GM19239 (cell line): ENCODE measurements at regions not wholly inside any gene's neighbourhood (a gene's known extent, or its start where the extent isn't known, plus 50 kb on each side); places are given as distances from the start of the nearest gene placed in this dataset.

Source experiments
- DNase-seq: peaks from one replicate; pipeline ENCODE4 v3.0.0; 2011; ENCODE audit warnings: low spot score; ENCODE audit not compliant: insufficient read length
- FAIRE-seq: peaks from 2 replicates; lab custom pipeline; 2011; peaks lifted over from hg19 to GRCh38; lab: Jason Lieb, UNC

DNA sequence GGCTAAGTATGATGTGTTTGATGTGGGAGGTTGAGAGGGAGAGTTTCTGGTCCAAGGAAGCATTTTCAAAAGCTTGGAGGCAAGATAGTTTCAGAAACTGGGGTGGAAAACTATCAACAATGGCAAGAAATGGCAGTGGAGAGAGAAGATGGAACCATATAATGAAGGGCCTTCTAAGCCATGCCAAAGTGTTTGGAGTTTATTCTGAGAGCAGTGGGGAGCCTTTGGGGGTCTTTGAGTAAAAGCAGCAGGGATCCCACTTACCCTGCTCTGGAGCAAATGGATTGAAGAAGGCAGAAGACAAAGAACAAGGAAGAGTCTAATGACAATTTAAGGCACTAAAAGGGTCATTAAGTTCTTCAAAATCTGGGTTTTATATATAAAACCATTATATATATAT is 538.9 kb downstream of the UTRN start:
- FAIRE-seq (no peak), DNase-seq (no peak)

- DNase-seq (no peak), FAIRE-seq (no peak)
Measured at GRCh38 chr6:144834426-144835038, 549.4 kb downstream of the UTRN start.

DNA sequence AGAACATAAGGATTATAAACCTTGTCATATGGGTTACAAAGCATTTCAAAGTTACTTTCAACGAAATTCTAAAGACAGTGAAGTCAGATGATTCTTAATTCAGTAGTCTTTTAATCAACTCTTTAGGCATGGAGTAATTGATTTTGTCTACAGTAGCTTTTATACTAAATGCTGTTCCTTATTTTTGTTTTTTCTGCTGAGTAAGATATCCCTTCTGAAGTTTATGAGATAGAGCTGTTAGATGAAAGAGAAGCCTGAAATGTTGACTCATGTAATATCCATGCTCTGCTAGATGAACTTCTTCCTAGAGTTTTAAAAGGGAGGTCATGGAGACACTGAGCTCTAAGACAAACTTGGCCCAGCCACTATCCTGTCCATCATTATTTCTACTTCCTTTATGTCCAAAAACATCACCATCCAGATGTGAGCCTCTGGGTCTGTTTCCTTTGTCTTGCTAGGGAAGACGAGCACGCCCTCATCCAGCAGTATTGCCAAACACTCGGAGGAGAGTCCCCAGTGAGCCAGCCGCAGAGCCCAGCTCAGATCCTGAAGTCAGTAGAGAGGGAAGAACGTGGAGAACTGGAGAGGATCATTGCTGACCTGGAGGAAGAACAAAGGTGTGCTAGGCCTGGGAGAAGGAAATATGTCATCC is 550.3 kb downstream of the UTRN start:
- DNase-seq = no peak
- no peak for FAIRE-seq

GRCh38 chr6:144840619-144841018 is 555.5 kb downstream of the UTRN start:
- FAIRE-seq = no peak
- DNase-seq = no peak

DNA sequence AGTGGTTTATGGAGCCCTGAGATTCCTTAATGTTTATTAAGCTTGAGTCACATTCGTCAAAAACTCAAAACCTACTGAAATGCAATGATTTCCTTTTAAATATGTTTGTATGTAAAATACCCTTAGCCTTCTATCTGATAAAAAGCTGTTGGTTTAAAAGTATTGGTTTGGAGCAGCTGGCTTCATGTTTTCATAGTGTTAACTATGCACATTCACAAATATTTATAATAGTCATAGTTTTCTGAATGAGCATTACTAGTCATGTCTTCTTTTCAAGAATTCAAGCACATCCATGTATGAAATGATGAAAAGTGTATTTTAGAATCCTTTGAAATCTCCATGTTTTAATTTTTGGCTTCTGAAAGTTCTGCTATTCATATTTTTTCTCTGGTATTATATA is 558.6 kb downstream of the UTRN start:
- DNase-seq (no peak), FAIRE-seq (no peak)

GRCh38 chr6:144844596-144844995 is 559.5 kb downstream of the UTRN start:
- DNase-seq = no peak
- FAIRE-seq = no peak

DNA sequence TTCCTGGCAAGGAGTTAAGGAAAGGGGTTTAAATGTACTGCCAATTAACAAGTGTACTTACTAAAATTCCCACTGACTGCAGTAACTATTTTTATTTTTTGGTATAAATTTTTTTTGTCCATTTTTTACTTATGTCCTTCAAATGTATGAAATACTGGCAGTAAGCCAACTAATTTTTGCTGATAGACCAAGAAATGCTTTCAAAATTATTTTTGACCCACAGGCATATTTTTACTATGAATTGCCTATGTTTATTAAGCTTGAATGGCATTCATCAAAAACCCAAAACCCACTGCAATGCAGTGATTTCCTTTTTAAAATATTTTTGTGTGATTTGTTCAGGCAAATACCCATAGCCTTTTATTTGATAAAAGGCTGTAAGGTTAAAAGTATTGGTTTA is 560.1 kb downstream of the UTRN start:
- no peak for DNase-seq
- no peak for FAIRE-seq

DNA sequence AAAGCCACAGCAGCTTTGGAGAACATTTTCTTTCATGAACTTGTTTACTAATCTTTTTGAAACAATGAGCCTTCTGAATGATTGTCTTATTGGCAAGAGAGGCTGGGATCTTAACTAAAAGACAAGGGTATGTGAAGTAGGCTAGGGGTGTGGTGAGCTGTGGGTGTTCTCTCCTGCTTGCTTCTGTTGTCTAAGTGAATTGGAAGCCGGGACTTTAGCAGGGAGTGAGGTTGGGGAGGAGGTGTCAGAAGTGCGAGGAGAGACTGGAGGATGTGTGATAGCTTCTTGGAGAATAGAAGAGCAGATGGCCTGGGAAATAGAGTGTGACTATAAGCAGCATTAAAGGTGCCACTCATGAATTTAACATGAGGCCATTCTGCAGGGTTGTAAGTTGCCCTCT is 562.8 kb downstream of the UTRN start:
- DNase-seq (no peak), FAIRE-seq (no peak)

GRCh38 chr6:144849920-144850319 is 564.8 kb downstream of the UTRN start:
- FAIRE-seq (no peak), DNase-seq (no peak)

DNA sequence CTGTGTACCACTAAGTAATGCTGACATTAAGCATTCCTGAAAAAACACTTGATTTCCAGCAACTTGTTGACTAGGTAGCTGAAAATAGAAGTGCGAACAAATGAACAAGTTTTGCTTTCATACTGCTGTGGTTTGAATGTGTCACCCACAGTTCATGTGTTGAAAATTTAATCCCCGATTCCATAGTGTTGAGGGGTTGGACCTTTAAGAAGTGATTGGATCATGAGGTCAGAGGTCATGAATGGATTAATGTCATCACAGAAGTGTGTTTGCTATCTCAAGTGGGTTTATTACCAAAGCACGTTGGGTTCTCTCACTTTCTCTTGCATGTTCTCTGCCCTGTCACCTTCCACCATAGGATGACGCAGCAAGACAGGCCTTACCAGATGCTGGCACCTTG is 568.5 kb downstream of the UTRN start:
- no peak for DNase-seq
- no peak for FAIRE-seq

- no peak for FAIRE-seq
Measured at GRCh38 chr6:144854654-144855053, 569.5 kb downstream of the UTRN start.

DNA sequence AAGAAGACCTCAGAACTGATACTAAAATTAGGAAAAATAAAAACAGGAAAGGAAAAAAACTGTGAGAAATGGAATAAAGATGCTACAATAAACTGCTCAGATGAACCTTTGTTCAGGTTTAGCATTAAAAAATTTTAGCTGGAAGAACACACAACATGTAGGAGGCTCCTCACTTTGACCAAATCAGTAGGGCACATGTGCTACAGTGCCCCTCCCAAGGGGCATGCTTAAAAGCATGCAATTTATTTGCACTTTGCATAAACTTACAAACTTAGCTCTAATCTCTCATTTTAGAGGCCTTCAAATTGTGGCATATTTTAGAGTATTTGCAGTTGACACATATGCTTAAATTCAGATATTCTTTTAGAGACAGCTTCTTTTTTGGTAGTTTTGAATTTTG is 570.2 kb downstream of the UTRN start:
- no peak for FAIRE-seq
- DNase-seq = no peak

More at GRCh38 chr6:144854654-144855053, 569.5 kb downstream of the UTRN start:
- no peak for DNase-seq

- FAIRE-seq (no peak), DNase-seq (no peak)
Measured at GRCh38 chr6:144855812-144856531, 570.8 kb downstream of the UTRN start.

GRCh38 chr6:144856622-144857021 is 571.5 kb downstream of the UTRN start:
- DNase-seq (no peak), FAIRE-seq (no peak)

GRCh38 chr6:144857086-144857485 is 572.0 kb downstream of the UTRN start:
- FAIRE-seq = no peak

GRCh38 chr6:144862769-144863168 is 577.6 kb downstream of the UTRN start:
- FAIRE-seq (no peak), DNase-seq (no peak)

More at GRCh38 chr6:144857086-144857485, 572.0 kb downstream of the UTRN start:
- no peak for DNase-seq

DNA sequence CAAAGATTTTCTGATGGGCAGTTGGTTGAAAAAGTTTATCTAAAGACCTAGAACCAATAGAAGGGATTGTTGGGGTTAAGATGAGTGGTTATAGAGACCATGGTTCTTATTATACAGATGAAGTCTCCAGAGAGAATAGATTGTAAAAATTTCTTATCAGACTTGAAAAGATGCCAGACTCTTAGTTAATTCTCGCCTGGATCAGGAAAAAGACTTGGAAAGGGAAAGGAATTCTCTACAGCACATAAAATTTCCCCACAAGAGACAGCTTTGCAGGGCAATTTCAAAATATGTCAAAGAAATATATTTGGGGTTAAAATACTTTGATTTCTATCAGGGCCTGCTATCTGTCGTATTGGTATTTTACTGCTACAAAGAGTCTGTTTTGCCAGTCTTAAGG is 582.6 kb downstream of the UTRN start:
- FAIRE-seq (no peak), DNase-seq (no peak)

DNA sequence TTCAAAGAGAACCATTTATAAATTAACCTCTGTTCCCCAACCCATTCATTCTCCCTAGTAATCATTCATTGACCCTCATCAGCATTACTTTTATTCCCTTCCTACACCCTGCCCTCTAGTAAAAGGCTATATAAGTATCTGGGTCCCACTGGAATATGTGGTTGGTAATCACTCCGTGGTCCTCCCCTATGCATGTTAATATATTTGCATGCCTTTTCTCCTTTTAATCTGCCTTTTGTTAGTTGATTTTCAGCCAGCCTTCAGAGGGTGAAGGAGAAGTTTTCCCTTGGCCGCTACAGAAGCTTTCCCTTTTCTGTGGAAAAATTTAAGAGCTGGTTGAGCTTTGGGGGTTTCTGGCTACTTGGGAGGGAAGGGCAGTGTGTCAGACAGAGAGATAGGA is 585.6 kb downstream of the UTRN start:
- DNase-seq = no peak
- no peak for FAIRE-seq

DNA sequence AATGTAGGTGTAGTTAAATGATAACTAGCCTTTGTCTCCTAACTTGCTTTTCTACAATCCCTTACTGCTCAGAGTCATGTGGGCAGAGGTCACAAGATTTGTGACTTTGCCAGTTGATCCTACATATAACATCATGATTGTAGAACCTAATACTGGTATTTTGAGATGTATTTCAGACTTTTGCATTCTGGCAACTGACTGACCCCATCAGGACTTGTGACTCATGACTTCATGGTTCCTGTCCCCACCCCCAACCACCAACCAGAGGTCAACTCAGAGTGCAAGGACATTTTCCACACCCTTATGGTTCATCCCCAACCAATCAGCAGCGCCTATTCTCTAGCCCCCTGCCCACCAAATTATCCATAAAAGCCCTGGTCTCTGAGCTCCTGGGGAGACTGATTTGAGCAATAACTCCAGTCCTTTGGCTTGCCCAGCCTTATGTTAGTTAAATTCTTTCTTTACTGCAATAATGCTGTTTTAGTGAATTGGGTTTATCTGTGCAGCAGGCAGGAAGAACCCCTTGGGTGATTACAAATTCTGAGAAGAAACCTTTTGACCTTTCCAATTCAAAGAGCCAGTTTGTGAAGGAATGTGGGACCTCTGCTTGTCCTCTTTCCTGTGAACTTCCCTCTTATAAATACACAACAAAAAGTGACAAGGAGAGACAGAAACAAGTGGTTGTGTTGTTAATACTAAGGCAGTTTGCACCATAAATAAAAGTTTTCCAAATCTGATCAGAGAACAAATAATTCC is 588.7 kb downstream of the UTRN start:
- FAIRE-seq (no peak), DNase-seq (no peak)

DNA sequence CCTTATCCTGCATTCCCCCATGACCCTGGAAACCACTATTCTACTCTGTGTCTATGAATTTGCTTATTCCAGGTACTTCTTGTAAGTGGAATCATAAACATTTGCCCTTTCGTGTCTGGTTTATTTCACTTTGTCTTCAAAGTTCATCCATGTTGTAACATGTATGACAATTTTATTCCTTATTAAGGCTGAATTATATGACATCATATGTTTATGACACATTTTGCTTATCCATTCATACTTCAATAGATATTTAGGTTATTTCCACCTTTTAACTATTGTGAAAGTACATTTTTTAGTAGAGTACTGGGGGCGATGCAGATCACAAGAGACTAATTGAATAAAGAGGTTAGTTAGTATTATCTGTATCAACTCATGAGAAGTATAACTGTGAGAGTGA is 591.6 kb downstream of the UTRN start:
- no peak for FAIRE-seq
- DNase-seq = no peak

DNA sequence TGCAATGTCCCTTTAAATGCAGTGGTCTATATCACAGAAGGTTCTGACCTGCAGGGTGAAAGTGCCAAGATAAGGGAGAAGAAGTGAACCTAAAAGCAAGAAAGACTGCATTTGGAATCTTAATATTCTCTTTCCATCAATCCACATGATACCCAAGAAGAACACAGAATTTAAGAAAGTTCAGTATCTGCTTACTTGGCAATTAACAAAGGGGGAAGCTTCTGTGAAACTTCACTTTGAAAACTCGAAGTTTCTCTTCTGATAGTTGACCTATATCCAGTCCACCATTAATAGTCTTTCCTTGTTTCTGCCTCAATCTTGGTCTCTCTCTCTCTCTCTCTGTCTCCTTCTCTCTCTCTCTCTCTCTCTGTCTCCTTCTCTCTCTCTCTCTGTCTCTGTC is 592.0 kb downstream of the UTRN start:
- FAIRE-seq = no peak
- DNase-seq = no peak
